Gastroesophageal sphincter (tissue), 3 donors: ENCODE measurements at regions not wholly inside any gene's neighbourhood (a gene's known extent, or its start where the extent isn't known, plus 50 kb on each side); places are given as distances from the start of the nearest gene placed in this dataset.

Source experiments
- CTCF ChIP-seq, 4 experiments: fragments of 200-600 bp in 2 of 4; fragments of 450-650 bp in 2 of 4; sonication (generic) in 1 of 4; IDR thresholded peaks; one replicate each; pipeline ENCODE4 v1.5.1; 2017 to 2019; ENCODE audit warnings: antibody characterized with exemption in 4 of 4, mild to moderate bottlenecking in 2 of 4, moderate library complexity in 2 of 4
- POLR2A ChIP-seq, 2 donors: fragments of 450-650 bp; IDR thresholded peaks; one replicate each; pipeline ENCODE4 v1.6.1; 2017; ENCODE audit warnings: antibody characterized with exemption in 2 of 2, mild to moderate bottlenecking in 2 of 2, moderate library complexity in 1 of 2

- no peak for TF ChIP-seq POLR2A (IDR thresholded peaks at IDR 0.05)
- no peak for TF ChIP-seq CTCF (IDR thresholded peaks at IDR 0.05)
Measured at GRCh38 chr5:29016067-29016466, 1977.7 kb upstream of the CDH9 start.
